Neural cell (in vitro differentiated cells): ENCODE measurements at regions not wholly inside any gene's neighbourhood (a gene's known extent, or its start where the extent isn't known, plus 50 kb on each side); places are given as distances from the start of the nearest gene placed in this dataset.

Source experiments
- H2AFZ ChIP-seq: fragments of 200-600, 300-800 bp; sonication (generic), shearing (Covaris generic); 2 replicates; pipeline ENCODE4 v1.6.0; 2014; ENCODE audit warnings: low read depth, mild to moderate bottlenecking, antibody characterized with exemption, low read length, moderate library complexity
- H3F3A ChIP-seq: fragments of 200-600 bp; shearing (Covaris generic); 2 replicates; pipeline ENCODE4 v1.6.1; 2016; ENCODE audit warnings: mild to moderate bottlenecking, moderate library complexity, mixed read lengths, antibody characterized with exemption, low read length; ENCODE audit not compliant: insufficient read depth, poor library complexity, severe bottlenecking
- H3K27ac ChIP-seq: fragments of 200-600, 300-800 bp; sonication (generic), shearing (Covaris generic); 2 replicates; pipeline ENCODE4 v1.5.1; 2014; ENCODE audit warnings: mild to moderate bottlenecking, low read length, moderate library complexity
- H3K27me3 ChIP-seq: fragments of 300-800, 200-600 bp; sonication (generic), shearing (Covaris generic); 2 replicates; pipeline ENCODE4 v1.6.0; 2014; ENCODE audit warnings: mild to moderate bottlenecking, low read depth, low read length, moderate library complexity; ENCODE audit not compliant: insufficient read depth
- H3K36me3 ChIP-seq: fragments of 300-800, 200-600 bp; sonication (generic), shearing (Covaris generic); 2 replicates; pipeline ENCODE4 v1.5.1; 2014; ENCODE audit warnings: mild to moderate bottlenecking, antibody characterized with exemption, low read length, moderate library complexity; ENCODE audit not compliant: insufficient read depth
- H3K4me2 ChIP-seq: fragments of 300-800, 200-600 bp; sonication (generic), shearing (Covaris generic); 2 replicates; pipeline ENCODE4 v1.6.0; 2014; ENCODE audit warnings: mild to moderate bottlenecking, low read length
- H3K4me3 ChIP-seq: fragments of 300-800, 200-600 bp; sonication (generic), shearing (Covaris generic); 2 replicates; pipeline ENCODE4 v1.5.1; 2014; ENCODE audit warnings: mild to moderate bottlenecking, low read length, moderate library complexity
- H3K79me2 ChIP-seq: fragments of 200-600 bp; shearing (Covaris generic); replicated peaks from 2 replicates; pipeline ENCODE4 v1.6.0; 2014; ENCODE audit warnings: mild to moderate bottlenecking, low read length, moderate library complexity; ENCODE audit not compliant: insufficient read depth
- H3K9ac ChIP-seq: fragments of 300-800, 200-600 bp; sonication (generic), shearing (Covaris generic); 2 replicates; pipeline ENCODE4 v1.6.1; 2016; ENCODE audit warnings: mild to moderate bottlenecking, low read length, mixed read lengths
- H3K9me2 ChIP-seq: fragments of 200-600 bp; shearing (Covaris generic); 2 replicates; pipeline ENCODE4 v1.6.1; 2016; ENCODE audit warnings: mild to moderate bottlenecking, low read length, mixed read lengths; ENCODE audit not compliant: insufficient read depth
- H3K9me3 ChIP-seq: fragments of 200-600, 300-800 bp; sonication (generic), shearing (Covaris generic); 2 replicates; pipeline ENCODE4 v1.6.1; 2016; ENCODE audit warnings: mild to moderate bottlenecking, mixed run types, low read length, moderate library complexity, mixed read lengths
- H4K20me1 ChIP-seq: fragments of 200-600 bp; shearing (Covaris generic); 2 replicates; pipeline ENCODE4 v1.6.1; 2016; ENCODE audit warnings: mild to moderate bottlenecking, mixed run types; ENCODE audit not compliant: insufficient read depth
- EP300 ChIP-seq: fragments of 450-650 bp; conservative IDR thresholded peaks from 2 replicates; pipeline ENCODE4 v1.6.1; 2014; ENCODE audit warnings: antibody characterized with exemption, mild to moderate bottlenecking, moderate library complexity; ENCODE audit not compliant: poor library complexity, severe bottlenecking
- EZH2 ChIP-seq: fragments of 200-600, 300-800 bp; shearing (Covaris generic), sonication (generic); IDR thresholded peaks from 2 replicates; pipeline ENCODE4 v1.6.1; 2014; ENCODE audit warnings: antibody characterized with exemption, low read length, borderline replicate concordance, mild to moderate bottlenecking; ENCODE audit not compliant: insufficient read depth, poor library complexity, severe bottlenecking
- MXI1 ChIP-seq: fragments of 450-650 bp; conservative IDR thresholded peaks from 2 replicates; pipeline ENCODE4 v1.6.1; 2014; ENCODE audit warnings: antibody characterized with exemption, mild to moderate bottlenecking; ENCODE audit not compliant: poor library complexity, severe bottlenecking
- POLR2AphosphoS5 ChIP-seq: IDR thresholded peaks from 2 replicates; pipeline ENCODE4 v1.6.1; 2012
- RAD21 ChIP-seq: fragments of 450-650 bp; conservative IDR thresholded peaks from 2 replicates; pipeline ENCODE4 v1.6.1; 2014; ENCODE audit warnings: antibody characterized with exemption, mild to moderate bottlenecking, moderate library complexity
- REST ChIP-seq: IDR thresholded peaks from 2 replicates; pipeline ENCODE4 v1.6.1; 2012; ENCODE audit warnings: borderline replicate concordance
- SMC3 ChIP-seq: fragments of 450-650 bp; conservative IDR thresholded peaks from 2 replicates; pipeline ENCODE4 v1.6.1; 2014; ENCODE audit warnings: antibody characterized with exemption, mild to moderate bottlenecking, moderate library complexity; ENCODE audit not compliant: poor library complexity
- TAF1 ChIP-seq: IDR thresholded peaks from 2 replicates; pipeline ENCODE4 v1.6.1; 2012; ENCODE audit warnings: low read depth
- TF ChIP-seq, protein P1 (sequence below): fragments of 450-650 bp; IDR thresholded peaks from 2 replicates; pipeline ENCODE4 v1.5.1; 2014; ENCODE audit warnings: antibody characterized with exemption, mild to moderate bottlenecking, moderate library complexity; ENCODE audit not compliant: poor library complexity, severe bottlenecking

GRCh38 chr12:113659416-113659815 lies 187.7 kb upstream of the LHX5 start:
- no peaks in the 10 kb centered on the region for H3K27me3 ChIP-seq
- no peak overlapping the region for H3K4me3 ChIP-seq
- no peak for TF ChIP-seq EP300
- no peak for TF ChIP-seq RAD21
- no peak for TF ChIP-seq SMC3
- TF ChIP-seq, protein P1, sequence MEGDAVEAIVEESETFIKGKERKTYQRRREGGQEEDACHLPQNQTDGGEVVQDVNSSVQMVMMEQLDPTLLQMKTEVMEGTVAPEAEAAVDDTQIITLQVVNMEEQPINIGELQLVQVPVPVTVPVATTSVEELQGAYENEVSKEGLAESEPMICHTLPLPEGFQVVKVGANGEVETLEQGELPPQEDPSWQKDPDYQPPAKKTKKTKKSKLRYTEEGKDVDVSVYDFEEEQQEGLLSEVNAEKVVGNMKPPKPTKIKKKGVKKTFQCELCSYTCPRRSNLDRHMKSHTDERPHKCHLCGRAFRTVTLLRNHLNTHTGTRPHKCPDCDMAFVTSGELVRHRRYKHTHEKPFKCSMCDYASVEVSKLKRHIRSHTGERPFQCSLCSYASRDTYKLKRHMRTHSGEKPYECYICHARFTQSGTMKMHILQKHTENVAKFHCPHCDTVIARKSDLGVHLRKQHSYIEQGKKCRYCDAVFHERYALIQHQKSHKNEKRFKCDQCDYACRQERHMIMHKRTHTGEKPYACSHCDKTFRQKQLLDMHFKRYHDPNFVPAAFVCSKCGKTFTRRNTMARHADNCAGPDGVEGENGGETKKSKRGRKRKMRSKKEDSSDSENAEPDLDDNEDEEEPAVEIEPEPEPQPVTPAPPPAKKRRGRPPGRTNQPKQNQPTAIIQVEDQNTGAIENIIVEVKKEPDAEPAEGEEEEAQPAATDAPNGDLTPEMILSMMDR = no peak
- no peak for TF ChIP-seq MXI1
- H3K9ac ChIP-seq = no peak overlapping the region
- H3K36me3 ChIP-seq = no peaks in the 10 kb centered on the region
- no peak overlapping the region for H3K27ac ChIP-seq
- no peaks in the 10 kb centered on the region for H3K9me2 ChIP-seq
- H3F3A ChIP-seq = no peaks in the 10 kb centered on the region
- no peaks in the 10 kb centered on the region for H3K9me3 ChIP-seq
- no peak overlapping the region for H3K4me2 ChIP-seq
- no peaks in the 10 kb centered on the region for H3K79me2 ChIP-seq
- H4K20me1 ChIP-seq = no peaks in the 10 kb centered on the region
- H2AFZ ChIP-seq = no peak overlapping the region

DNA sequence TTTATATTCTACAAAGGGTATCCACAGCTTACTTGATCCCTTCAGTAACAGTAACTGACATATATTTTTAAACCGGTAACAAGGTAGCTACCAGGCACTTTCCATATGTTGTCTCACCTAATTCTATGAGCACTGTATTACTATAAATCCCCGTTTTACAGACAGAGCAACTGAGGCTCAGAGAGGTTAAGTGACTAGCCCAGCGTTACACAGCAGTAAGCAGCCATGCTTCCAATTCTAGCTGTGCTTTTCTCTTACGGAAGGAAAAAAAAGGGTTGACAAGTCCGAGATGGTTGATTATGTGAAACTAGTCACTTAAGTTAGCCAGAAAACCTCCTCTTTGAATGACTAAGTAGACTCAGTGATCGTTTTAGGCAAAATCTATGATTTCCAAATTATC lies 187.3 kb upstream of the LHX5 start:
- H3K4me3 ChIP-seq = no peak overlapping the region
- H3K4me2 ChIP-seq = no peak overlapping the region
- TF ChIP-seq TAF1 = no peak
- TF ChIP-seq RAD21 = no peak
- no peak for TF ChIP-seq REST
- TF ChIP-seq EP300 = no peak
- TF ChIP-seq, protein P1 = no peak
- no peak for TF ChIP-seq EZH2
- no peak for TF ChIP-seq SMC3
- no peak for TF ChIP-seq POLR2AphosphoS5
- TF ChIP-seq MXI1 = no peak
- no peaks in the 10 kb centered on the region for H3F3A ChIP-seq
- H3K9me2 ChIP-seq = no peaks in the 10 kb centered on the region
- H3K27ac ChIP-seq = no peak overlapping the region
- H2AFZ ChIP-seq = no peak overlapping the region
- no peaks in the 10 kb centered on the region for H4K20me1 ChIP-seq
- no peaks in the 10 kb centered on the region for H3K9me3 ChIP-seq
- no peak overlapping the region for H3K9ac ChIP-seq
- H3K79me2 ChIP-seq = no peaks in the 10 kb centered on the region
- no peaks in the 10 kb centered on the region for H3K36me3 ChIP-seq
- H3K27me3 ChIP-seq = no peaks in the 10 kb centered on the region
